IMR-90 (cell line): ENCODE measurements at regions not wholly inside any gene's neighbourhood (a gene's known extent, or its start where the extent isn't known, plus 50 kb on each side); places are given as distances from the start of the nearest gene placed in this dataset.
"Not testable (repeated sequence)": the region's sequence is repeated elsewhere in the genome, so short reads cannot be mapped to it uniquely, and the experiment has no call there.

Source experiments
- BHLHE40 ChIP-seq: fragments of 150-350 bp; IDR thresholded peaks from 2 replicates; pipeline ENCODE4 v1.6.1; 2016; ENCODE audit warnings: mild to moderate bottlenecking, low read depth, low read length
- CEBPB ChIP-seq: IDR thresholded peaks from 2 replicates; pipeline ENCODE4 v1.6.1; 2012; ENCODE audit warnings: low read depth, low read length, improper control_type of control experiment
- CTCF ChIP-seq: conservative IDR thresholded peaks from 2 replicates; pipeline ENCODE4 v1.5.1; 2012; ENCODE audit warnings: mild to moderate bottlenecking, low read depth, low read length, improper control_type of control experiment
- ELK1 ChIP-seq: fragments of 150-350 bp; IDR thresholded peaks from 2 replicates; pipeline ENCODE4 v1.6.1; 2016; ENCODE audit warnings: low read depth, mild to moderate bottlenecking, low read length, moderate library complexity, borderline replicate concordance
- MAZ ChIP-seq: IDR thresholded peaks from 2 replicates; pipeline ENCODE4 v1.6.1; 2012; ENCODE audit warnings: low read depth, mild to moderate bottlenecking, low read length, improper control_type of control experiment, moderate library complexity, borderline replicate concordance
- POLR2A ChIP-seq: IDR thresholded peaks from 2 replicates; pipeline ENCODE4 v1.6.1; 2012; ENCODE audit warnings: mild to moderate bottlenecking, low read depth, low read length
- RAD21 ChIP-seq: IDR thresholded peaks from 2 replicates; pipeline ENCODE4 v1.6.1; 2012; ENCODE audit warnings: low read length, improper control_type of control experiment
- RFX5 ChIP-seq: IDR thresholded peaks from 2 replicates; pipeline ENCODE4 v1.8.0; 2012; ENCODE audit warnings: low read depth, mild to moderate bottlenecking, low read length, moderate library complexity
- SMC3 ChIP-seq: fragments of 150-350 bp; IDR thresholded peaks from 2 replicates; pipeline ENCODE4 v1.6.1; 2016; ENCODE audit warnings: low read depth, mild to moderate bottlenecking, antibody characterized with exemption, low read length, moderate library complexity

- TF ChIP-seq RFX5, SMC3, POLR2A, BHLHE40, CTCF, MAZ, ELK1, CEBPB, RAD21: not testable (repeated sequence)
Measured at GRCh38 chr3:25851693-25852259, 61.9 kb downstream of the OXSM start.
